T-helper 2 cell (primary cell): ENCODE measurements at regions not wholly inside any gene's neighbourhood (a gene's known extent, or its start where the extent isn't known, plus 50 kb on each side); places are given as distances from the start of the nearest gene placed in this dataset.
A peak's percentile ranks its signal among the peaks of the same experiment; 100 is the strongest.
"Not testable (repeated sequence)": the region's sequence is repeated elsewhere in the genome, so short reads cannot be mapped to it uniquely, and the experiment has no call there.

Experiments
- DNase-seq, 5 experiments: peaks; one replicate each; pipeline versions ENCODE4 v3.0.0 to v3.0.0-alpha.2; 2012 to 2022

DNA sequence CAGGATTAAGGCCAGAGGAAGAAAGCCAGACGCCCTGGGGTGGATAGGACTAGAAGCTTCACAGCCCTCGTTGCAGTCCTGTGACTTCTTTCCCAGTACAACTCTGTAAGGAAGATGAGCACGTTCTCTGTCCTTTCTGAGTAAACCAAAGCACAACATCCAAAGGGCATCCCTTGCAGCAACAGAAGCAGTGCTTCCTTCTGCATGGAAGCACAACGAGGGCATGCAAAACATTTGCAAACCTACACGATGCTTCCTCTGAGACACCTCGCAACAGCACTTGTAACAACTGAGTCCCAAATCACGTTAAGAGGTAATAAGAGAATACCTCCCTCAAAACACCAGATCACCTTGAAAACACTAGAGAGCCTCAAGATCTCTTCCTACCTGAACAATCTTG, 335.7 kb upstream of the RASGEF1B start:
- DNase-seq, result no peak

DNA sequence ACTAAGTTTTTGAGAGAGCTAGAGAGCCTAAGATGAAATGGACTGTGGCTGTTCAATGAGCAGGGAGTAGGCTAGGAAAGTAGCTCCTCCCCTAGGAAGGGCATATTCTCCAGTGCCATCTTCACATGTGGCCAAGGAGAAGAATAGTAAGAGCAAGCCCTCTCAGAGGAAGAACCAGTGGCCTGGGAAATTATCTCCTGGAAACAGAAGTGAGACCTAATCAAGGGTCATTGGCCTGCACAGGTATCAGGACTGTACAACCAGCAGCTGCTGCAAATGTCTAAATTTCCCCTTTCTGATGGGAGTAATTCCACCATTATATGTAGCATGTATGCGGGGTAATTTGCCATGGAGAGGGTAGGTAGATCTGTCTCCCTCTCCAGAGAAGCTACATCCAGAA, 334.8 kb upstream of the RASGEF1B start:
- no peak for DNase-seq

DNA sequence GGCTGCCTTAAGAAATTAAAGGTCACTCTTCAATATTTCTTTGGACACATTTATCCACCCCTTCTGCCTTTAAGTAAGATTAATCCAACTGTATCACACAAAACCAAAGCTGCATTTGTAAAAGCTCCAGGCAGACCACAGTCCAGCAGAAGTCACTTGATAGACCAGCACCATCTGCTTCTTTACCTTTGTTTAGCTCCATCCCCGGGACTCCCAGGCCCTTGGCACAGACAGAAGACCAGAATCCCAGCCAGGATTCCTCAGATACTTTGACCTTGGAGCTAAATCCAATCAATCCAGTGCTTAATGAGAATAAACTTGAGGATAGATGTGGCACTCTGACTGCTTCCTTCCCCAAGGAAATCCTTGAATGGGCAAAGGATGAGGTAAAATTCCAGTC, 333.1 kb upstream of the RASGEF1B start:
- DNase-seq, result no peak

DNA sequence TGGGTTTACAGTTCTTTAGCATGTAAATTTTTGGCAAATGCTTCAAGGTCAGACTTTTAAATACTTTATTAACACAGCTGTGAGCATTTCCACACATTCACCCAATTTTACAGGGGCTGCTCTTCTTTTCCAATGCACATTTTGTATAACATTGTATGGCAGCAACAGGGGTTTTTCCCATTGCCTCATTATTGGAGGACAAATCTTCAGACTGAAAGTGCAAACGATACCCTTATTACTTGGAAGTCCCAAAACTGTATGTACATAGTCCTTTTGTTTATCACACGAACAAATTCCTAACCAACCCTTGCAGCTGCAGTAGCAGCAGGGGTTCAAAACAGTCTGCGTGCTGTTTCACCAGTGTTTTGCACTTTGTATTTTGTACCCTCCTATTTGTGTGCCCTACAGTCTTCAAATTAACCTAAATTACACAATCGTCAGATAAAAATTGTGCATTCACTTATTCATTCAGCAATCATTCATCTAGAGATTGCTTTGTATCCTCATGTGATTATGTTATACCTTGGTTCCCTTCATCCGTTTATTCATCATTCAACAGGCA, 330.7 kb upstream of the RASGEF1B start:
- DNase-seq, result no peak

DNA sequence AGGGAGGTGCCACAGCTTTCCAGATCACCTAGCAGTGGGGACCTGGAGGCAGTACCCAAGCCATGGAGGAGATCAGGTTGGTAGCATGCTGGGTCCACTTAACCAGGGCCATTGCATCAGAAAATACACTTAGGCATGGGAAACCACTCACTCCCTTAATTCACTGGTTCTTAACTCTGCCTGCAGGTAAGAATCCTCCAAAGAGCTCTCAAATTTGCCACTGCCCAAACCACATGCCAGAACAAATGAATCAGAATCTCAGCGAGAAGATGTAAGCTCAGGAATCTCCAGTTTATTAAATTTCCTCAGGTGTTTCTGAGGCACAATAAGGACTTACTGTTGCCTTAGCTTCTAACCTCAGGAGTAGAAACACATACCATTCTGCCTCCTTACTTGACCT, 327.7 kb upstream of the RASGEF1B start:
- no peak for DNase-seq

DNA sequence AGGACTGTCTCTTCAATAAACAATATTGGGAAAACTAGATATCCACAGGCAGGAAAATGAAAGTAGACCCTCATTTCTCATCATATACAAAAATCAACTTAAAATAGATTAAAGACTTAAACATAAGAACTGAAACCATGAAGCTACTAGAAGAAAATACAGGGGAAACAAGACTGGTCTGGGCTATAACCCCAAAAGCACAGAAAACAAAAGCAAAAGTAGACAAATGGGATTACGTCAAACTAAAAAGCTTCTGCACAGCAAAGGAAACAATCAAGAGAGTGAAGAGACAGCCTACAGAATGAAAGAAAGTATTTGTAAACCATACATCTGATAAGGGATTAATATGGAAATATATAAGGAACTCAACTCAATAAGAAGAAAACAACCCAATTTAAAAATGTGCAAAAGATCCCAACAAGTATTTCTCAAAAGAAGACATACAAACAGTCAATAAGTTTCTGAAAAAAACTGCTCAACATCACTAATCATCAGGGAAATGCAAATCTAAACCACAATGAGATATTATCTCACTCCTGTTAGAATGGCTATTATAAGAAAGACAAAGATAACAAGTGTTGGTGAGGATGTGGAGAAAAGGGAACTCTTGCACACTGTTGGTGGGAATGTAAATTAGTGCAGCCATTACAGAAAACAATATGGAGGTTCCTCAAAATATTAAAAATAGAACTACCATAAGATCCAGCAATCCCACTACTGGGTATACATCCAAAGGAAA, 325.3 kb upstream of the RASGEF1B start:
- peak in 1 of 5 experiments; percentile 22 for DNase-seq

DNA sequence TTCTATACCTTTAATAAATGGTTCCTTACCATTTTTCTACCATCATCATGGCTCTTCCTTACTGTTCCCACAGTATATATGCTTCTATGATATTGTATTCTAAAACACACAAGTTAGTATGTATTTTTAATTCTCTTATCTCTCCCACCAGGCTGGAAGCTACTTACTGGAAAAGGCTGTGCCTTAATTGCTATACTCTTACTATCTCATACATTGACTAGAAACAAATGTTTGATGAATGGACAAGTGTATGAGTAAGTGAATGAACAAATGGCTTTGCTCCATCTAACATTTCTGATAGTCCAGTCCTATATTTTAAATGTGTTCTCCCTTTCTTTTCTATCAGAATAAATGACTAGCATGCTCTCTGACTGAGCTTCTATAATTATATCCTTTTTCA, 320.8 kb upstream of the RASGEF1B start:
- DNase-seq, result no peak

DNA sequence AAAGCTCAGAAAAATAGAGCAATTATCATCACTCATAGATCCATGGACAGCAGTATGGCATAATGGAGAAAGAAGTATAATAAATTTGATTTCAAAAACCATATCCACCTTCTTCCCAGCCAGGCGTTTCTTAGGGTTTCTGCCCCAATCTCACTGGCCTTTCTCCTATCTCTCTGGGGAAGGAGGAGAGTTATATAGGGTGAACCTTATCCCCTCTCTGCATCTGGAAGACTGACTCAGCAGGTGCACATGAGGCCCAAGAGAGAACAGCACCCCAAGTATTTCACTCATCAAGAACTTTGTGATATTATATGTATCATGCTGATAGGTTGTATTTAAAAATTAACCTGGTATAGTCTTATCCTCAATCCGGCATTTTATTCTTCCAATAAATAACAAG, 318.8 kb upstream of the RASGEF1B start:
- DNase-seq, result no peak

DNA sequence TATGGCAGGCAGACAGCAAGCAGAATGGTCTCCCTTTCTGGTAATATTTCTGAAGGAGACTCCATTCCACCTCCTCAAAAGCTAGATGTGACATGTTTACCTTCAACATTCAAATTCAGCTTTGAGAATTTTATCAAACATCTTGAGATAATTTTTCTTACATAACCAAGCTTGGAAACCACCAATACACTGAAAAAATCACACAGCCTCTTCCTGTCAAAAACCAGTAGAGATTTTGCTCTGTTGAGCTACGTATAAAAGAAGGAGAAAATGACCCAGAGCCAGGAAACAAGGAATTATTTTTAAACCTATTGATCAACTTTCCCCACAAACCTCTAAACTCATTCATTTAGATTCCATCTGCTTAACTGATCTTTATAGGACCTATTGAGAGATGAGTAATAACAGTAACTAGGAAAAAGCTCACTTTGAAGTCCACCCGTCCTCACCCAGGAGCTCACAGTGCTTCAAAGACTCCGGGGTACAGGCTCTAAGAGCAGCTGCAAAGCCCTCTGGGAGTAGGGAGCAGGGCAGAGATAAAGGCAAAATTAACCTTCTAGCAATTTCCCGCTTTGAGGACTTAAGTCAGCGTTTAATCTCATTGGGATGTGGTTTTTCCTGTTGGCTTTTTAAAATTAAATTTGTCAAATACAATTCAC, 318.2 kb upstream of the RASGEF1B start:
- DNase-seq, result no peak

DNA sequence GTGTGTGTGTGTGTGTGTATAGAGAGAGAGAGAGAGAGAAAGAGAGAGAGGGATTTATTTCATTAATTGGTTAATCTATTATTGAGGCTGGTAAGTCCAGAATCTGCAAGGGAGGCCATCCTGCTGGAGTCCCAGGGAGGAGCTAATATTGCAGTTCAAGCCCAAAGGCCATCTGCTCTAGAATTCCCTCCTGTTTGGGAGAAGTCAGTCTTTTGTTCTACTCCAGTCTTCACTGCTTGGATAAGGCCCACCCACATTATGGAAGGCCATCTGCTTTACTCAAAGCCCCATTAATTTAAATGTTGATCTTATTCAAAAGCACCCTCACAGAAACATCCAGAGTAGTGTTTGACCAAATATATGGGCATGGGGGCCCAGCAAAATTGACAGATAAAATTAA, 317.5 kb upstream of the RASGEF1B start:
- DNase-seq, result no peak

DNA sequence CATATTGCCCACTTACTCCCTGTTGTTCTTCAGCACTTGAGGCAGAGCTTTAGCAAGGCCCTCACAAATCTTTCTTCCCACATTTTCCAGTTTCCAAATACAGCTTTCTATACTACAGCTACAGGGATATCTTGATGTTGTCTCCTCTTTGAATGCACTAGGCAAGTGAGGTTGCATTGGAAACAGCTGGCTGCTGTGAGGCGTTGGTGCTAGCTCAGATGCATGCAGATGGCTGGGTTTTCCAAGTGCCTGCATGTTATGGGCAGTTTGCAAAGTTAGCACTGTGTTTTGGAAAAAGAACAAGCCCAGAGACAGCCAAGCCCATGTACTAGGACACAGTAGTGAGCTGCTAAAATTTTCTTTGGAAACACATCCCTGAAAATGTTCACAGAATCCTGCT, 315.1 kb upstream of the RASGEF1B start:
- DNase-seq, result no peak

DNA sequence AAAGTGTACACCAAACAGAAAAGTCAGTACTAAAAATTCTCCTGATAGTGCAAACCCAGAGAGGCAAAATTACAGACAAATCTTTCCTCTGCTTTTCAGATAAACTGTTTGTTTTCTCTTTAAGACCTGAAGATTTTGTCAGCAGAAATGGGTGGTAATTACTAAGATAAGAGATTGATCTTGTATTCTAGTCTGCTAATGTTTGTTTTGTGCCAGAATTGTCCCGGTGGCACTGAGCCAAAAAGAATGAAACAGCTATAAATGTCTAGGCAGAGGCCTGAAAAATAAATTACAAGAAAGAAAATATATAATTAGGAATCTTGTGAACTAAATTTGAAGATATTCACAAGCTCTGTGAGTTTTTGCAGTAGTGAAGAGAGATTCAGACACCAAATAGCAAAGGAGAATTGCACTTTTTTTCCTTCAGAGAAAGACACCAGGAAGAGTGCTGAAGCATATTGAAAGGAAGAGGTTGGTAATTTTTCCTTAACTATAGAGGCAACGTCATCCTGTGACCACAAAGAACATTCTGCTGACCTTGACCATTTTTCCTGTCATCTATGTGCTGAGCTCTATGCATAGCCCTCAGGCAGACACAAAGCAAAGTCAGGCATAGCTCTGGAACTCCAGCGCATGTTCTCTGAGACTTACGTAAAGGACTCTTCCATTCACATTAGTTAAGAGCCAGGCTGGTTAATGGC, 314.5 kb upstream of the RASGEF1B start:
- no peak for DNase-seq

DNA sequence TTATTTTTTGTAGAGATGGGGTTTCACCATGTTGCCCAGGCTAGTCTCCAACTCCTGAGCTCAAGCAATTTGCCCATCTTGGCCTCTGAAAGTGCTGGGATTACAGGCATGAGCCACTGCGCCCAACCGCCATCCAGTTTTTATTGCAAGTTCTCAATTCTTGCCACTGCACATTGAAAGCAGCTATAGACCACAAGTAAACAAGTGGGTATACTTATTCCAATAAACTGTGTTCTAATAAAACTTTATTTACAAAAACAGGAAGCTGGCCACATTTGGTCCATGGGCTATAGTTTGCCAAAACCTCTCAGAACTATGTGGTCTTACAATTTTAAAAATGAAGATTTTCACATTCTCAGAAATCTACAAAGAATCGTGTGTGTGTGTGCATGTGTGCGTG, 313.6 kb upstream of the RASGEF1B start:
- DNase-seq, result no peak

DNA sequence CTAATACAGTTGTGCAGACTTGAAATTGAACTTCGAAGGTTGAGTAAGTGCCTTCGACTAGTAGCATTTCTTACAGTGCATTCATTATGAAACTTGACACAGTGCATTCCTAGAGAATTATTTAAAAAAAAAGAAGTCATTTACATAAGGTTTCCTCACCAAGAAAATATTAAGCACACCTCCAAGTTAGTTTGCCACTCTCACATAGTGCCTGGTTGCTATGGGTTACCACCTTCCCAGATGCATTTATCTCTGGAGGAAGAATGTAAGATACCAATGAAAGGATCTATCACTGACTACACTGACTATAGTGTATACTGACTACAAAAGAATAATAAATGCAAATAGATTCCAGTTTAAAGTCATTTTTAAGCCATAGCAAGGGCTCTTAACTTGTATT, 311.9 kb upstream of the RASGEF1B start:
- no peak for DNase-seq

DNA sequence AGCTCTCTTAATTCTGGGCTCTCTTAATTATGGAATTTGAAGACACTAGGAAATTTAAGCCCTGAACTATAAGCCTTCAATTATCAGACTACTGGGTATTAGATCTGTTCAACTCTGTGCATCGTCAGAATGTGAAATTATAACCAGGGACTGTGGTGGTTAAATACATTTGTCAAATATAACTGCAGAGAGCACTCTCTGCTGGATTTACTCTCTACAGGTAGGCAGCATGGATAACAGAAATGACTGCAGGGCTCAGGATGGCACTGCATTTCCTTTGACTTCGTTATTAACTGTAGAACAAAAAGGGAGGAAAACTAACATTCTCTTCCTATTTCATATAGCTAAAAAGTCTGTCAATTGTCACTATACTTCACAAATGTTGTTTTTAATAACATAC, 310.1 kb upstream of the RASGEF1B start:
- no peak for DNase-seq

DNA sequence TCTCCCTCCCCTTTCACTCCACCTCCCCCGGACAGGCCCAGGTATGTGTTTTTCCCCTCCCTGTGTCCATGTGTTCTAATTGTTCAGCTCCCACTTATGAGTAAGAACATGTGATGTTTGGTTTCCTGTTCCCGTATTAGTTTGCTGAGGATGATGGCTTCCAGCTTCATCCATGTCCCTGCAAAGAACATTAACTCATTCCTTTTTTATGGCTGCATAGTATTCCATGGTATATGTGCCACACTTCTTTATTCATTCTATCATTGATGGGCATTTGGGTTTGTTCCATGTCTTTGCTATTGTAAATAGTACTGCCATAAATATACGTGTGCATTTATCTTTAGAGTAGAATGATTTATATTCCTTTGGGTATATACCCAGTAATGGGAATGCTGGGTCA, 306.0 kb upstream of the RASGEF1B start:
- not testable (repeated sequence) for DNase-seq

DNA sequence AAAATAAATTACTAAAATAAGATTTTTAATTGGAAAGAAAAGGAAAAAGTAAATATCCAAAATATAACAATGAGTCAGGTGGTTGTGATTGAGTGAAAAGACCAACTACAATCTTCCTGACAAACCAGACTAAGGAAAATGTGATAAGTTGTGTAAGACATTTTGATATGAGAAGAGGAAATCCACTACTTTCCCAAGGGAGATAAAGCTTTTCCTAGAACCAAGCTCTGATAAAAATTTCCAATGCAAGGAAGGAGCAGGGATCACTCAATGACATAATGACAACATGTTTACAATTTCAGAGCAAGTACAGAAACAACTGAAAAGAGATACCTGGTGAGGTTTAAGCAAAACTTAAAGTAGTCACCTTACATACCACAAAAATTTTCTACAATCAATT, 305.1 kb upstream of the RASGEF1B start:
- no peak for DNase-seq

DNA sequence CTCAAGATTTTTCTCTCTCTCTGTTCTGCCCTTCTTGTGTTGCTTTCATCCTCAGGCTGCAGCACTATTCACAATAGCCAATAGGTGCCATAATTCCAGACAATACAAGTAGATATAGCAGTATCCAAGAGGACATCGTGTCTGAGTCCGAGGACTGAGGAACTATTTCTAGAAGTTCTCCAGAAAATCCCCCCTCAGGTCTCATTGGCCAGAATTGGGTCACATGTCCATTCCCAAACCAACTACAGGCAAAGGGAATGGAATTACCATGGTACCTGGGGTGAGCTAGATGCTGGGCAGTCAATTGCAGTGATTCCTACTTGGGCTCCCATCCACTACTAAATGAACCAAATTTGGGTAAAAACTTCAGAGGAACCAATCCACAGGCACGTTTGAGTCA, 301.9 kb upstream of the RASGEF1B start:
- no peak for DNase-seq

DNA sequence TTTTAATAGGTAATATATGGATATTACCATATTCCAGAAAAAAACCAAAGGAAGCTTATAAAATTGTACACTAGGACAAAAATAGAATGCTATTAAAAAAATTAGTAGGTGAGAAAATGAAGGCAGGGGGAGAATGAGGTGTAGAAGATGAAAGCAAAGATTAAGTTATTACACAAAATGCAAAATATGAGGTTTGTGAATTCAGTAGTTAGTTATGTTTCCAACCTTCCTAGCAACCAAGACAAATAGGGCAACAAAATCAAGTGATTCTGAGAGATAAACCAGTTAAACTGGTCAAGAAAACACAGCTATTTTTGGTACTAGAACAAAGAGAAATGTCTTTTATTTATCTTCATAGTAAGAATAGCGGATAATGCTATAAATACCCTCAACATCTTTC, 300.0 kb upstream of the RASGEF1B start:
- DNase-seq, result no peak

DNA sequence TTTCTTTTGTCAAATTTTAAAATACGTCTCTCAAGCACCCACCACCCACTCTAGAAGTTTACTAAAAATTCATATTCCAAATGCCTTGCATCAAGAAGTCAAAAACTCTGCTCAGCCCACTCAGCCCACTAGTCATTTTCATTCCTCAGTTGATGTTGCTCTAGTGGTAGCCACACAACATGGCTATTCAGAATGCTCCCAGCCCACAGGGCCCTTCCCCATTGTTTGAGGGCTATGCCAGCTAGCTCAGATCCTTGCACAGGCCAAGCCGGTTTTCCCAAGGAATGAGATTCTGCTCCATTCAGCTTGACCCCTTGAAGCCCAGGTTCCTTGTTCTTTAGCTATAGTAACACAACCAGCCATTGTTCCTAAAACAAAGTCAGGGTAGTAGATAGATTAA, 297.5 kb upstream of the RASGEF1B start:
- DNase-seq, result no peak

DNA sequence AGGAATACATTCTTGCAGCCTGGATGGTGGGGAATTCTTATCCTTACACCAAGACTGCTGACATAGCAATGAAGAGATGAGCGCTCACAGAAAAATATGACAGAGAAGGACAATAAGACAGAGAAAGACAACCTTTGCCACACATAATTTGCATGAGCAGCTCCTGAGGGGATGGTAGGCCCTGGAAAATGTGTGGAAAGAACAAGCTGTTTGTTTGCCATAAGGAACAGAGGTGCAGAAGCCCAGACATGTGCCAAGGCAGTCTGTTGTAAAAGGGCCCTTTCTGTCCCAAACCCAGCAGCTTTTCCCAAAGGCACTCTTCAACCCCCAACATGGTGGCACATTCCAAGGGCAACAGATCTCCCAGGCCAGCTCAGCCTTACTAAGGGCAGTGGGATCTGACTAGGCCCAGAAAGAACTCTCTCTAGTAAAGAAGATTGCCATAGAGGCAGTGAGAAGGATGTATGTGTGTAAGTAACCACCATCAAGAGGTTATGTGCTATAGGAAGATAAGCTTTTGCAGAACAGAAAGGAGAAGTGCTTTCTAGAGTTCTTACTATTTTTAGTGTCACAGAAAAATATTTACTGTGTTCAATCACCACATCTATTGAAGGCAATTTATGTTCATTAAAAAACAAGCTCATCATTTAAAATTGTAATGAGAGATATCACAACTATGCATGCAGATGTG, 287.0 kb upstream of the RASGEF1B start:
- no peak for DNase-seq

DNA sequence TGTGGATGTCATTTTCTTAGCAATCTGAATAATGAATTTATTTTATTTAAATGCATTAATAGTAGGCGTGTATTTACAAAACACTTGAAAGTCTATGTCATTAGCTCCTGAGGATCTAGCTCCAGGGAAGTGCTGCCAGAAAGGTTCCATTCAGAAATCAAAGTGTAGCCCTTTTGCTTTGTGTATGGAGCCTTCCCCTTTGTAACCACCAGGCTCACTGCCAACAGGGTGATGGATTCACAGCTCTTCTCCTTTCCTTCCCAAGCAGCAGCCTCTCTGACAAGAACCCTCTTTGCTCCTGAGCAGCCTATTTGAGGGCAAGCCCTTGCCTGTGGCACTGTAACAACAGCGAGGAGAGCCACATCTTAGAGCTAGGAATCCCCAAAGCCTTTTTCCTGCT, 286.0 kb upstream of the RASGEF1B start:
- DNase-seq, result no peak

DNA sequence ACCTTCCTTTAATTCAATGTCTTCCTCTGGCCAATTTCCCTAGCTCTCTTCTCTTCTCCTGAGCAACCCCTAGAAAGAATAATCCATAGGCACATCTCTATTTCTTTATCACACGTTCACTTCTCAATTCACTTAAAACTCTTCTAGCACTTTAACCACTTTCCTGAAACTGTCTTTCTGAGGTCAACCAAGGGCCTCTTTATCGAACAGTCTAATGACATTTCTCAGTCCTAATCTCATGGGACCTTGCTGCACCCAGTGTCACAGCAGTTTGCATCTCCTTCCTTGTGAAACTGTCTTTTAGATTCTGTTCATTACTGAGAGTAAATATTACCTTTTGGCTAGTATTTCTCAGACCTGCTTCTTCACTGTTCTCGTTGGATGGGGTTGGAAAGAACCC, 285.3 kb upstream of the RASGEF1B start:
- peak in 1 of 5 experiments; percentile 4 for DNase-seq
